ENCODE measurements at regions not wholly inside any gene's neighbourhood (a gene's known extent, or its start where the extent isn't known, plus 50 kb on each side); places are given as distances from the start of the nearest gene placed in this dataset.

- H3K27me3 Mint-ChIP-seq = no peaks in the 10 kb centered on the region
- CTCF ChIA-PET = no interaction called here
These were observed 582.5 kb upstream of the MGAT4C start for GRCh38 chr12:86838711-86839110.

GRCh38 chr12:86838260-86838659 lies 582.1 kb upstream of the MGAT4C start:
- no peak for TF ChIP-seq CTCF (IDR thresholded peaks at IDR 0.05)
- ATAC-seq = no peak
- Mint-ChIP-seq H3K4me3 (no peak overlapping the region), H3K36me3 (ENCODE audit: low read depth) (no peaks in the 10 kb centered on the region), H3K27me3 (no peaks in the 10 kb centered on the region), H3K27ac (no peak overlapping the region), H3K4me1 (ENCODE audit: low read depth) (no peaks in the 10 kb centered on the region), H3K9me3 (peaks cover 6% of the 10 kb centered on the region)
- POLR2A ChIA-PET = no interaction called here
- intact Hi-C loops (cut with micrococcal nuclease) = no loop called here
- CTCF ChIA-PET = no interaction called here
- DNase-seq = no peak

More at GRCh38 chr12:86838711-86839110, 582.5 kb upstream of the MGAT4C start:
- Mint-ChIP-seq H3K4me1 (ENCODE audit: low read depth) (no peaks in the 10 kb centered on the region), H3K9me3 (peaks cover 3% of the 10 kb centered on the region), H3K4me3 (no peak overlapping the region), H3K36me3 (ENCODE audit: low read depth) (no peaks in the 10 kb centered on the region), H3K27ac (no peak overlapping the region)
- POLR2A ChIA-PET = no interaction called here
- ATAC-seq = no peak
- intact Hi-C loops (cut with micrococcal nuclease) = no loop called here
- DNase-seq = no peak
- TF ChIP-seq CTCF (IDR thresholded peaks at IDR 0.05) = no peak

GRCh38 chr12:86837246-86837645 lies 581.1 kb upstream of the MGAT4C start:
- H3K4me1 Mint-ChIP-seq (ENCODE audit: low read depth) = no peaks in the 10 kb centered on the region
- peaks cover 6% of the 10 kb centered on the region for H3K9me3 Mint-ChIP-seq
- DNase-seq = no peak
- no peak overlapping the region for H3K4me3 Mint-ChIP-seq
- H3K27ac Mint-ChIP-seq = no peak overlapping the region
- no peaks in the 10 kb centered on the region for H3K36me3 Mint-ChIP-seq (ENCODE audit: low read depth)
- ChIA-PET CTCF (no interaction called here), POLR2A (no interaction called here)
- H3K27me3 Mint-ChIP-seq = no peaks in the 10 kb centered on the region
- TF ChIP-seq CTCF (IDR thresholded peaks at IDR 0.05) = no peak
- no peak for ATAC-seq
- intact Hi-C loops (cut with micrococcal nuclease) = no loop called here

DNA sequence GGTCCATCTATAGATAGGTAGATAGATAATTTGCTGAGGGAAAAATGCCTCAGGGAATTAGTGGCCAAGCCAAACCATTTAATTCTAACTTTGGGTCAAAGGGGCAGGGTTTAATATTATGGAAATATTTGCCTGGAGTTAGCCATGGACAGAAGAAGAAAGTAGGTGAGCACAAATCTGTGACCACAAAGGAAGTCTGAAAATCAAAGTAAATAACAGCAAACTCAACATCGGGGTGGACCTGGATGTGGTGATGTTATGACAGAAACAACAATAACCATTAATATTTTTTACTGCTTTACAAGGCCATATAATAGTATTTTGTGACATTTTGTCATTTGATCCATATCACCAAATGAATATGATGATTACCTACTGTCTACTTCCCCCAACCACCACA lies 578.0 kb upstream of the MGAT4C start:
- Mint-ChIP-seq H3K4me3 (no peak overlapping the region), H3K9me3 (peaks cover 10% of the 10 kb centered on the region), H3K4me1 (ENCODE audit: low read depth) (no peaks in the 10 kb centered on the region), H3K27ac (no peak overlapping the region), H3K27me3 (no peaks in the 10 kb centered on the region), H3K36me3 (ENCODE audit: low read depth) (no peaks in the 10 kb centered on the region)
- ATAC-seq = no peak
- intact Hi-C loops (cut with micrococcal nuclease) = no loop called here
- TF ChIP-seq CTCF (IDR thresholded peaks at IDR 0.05) = no peak
- CTCF ChIA-PET = no interaction called here
- DNase-seq = no peak
- POLR2A ChIA-PET = no interaction called here

DNA sequence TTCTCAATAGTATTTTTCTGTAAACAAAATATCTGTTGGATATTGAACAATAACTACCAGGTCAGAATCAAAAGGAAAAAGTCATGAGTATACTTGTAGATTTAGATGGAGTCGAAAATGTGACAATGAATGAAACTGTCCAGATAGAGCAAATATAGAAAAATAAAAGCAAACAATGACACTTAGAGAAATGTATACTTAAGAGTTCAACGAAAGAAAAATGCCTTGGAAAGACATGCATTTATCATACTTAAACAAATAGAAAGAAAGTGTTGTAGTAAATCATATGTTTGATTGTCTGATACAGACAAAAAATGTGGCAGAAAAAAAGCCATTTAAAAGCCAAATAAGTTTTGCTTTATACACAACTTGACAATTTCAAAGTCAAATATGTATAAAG lies 571.2 kb upstream of the MGAT4C start:
- ATAC-seq (no peak), DNase-seq (no peak)
- Mint-ChIP-seq H3K4me3 (no peak overlapping the region), H3K27ac (no peak overlapping the region), H3K4me1 (ENCODE audit: low read depth) (no peaks in the 10 kb centered on the region), H3K9me3 (peaks cover 11% of the 10 kb centered on the region), H3K36me3 (ENCODE audit: low read depth) (no peaks in the 10 kb centered on the region), H3K27me3 (no peaks in the 10 kb centered on the region)
- ChIA-PET CTCF (no interaction called here), POLR2A (no interaction called here)
- intact Hi-C loops (cut with micrococcal nuclease) = no loop called here
- TF ChIP-seq CTCF (IDR thresholded peaks at IDR 0.05) = no peak
